Liver (tissue), 3 donors: ENCODE measurements at regions not wholly inside any gene's neighbourhood (a gene's known extent, or its start where the extent isn't known, plus 50 kb on each side); places are given as distances from the start of the nearest gene placed in this dataset.

Source experiments
- ATF3 ChIP-seq: IDR thresholded peaks from 2 replicates; pipeline ENCODE4 v1.6.1; 2016; ENCODE audit warnings: antibody characterized with exemption
- CTCF ChIP-seq: fragments of 150-350 bp; IDR thresholded peaks from 2 replicates; pipeline ENCODE4 v1.5.1; 2017; ENCODE audit warnings: improper control_type of control experiment, low read depth, low read length; ENCODE audit not compliant: missing input control
- EGR1 ChIP-seq, 2 donors: IDR thresholded peaks; 2 replicates each; pipeline ENCODE4 v1.6.1; 2016 to 2018; ENCODE audit warnings: antibody characterized with exemption in 2 of 2, low read depth in 2 of 2
- GABPA ChIP-seq, 2 donors: IDR thresholded peaks in 1 of 2; conservative IDR thresholded peaks in 1 of 2; 2 replicates each; pipeline ENCODE4 v1.6.1; 2016; ENCODE audit warnings: antibody characterized with exemption in 2 of 2, mild to moderate bottlenecking in 1 of 2, moderate library complexity in 1 of 2
- JUND ChIP-seq, 2 donors: IDR thresholded peaks; 2 replicates each; pipeline ENCODE4 v1.6.1; 2016; ENCODE audit warnings: antibody characterized with exemption in 2 of 2
- MAX ChIP-seq: IDR thresholded peaks from 2 replicates; pipeline ENCODE4 v1.6.1; 2016; ENCODE audit warnings: antibody characterized with exemption
- REST ChIP-seq: IDR thresholded peaks from 2 replicates; pipeline ENCODE4 v1.6.1; 2016; ENCODE audit warnings: antibody characterized with exemption, mild to moderate bottlenecking
- RXRA ChIP-seq, 2 donors: IDR thresholded peaks; 2 replicates each; pipeline ENCODE4 v1.6.1; 2017 to 2018; ENCODE audit warnings: antibody characterized with exemption in 2 of 2, mild to moderate bottlenecking in 1 of 2
- TAF1 ChIP-seq: conservative IDR thresholded peaks from 2 replicates; pipeline ENCODE4 v1.6.1; 2016; ENCODE audit warnings: antibody characterized with exemption, mild to moderate bottlenecking
- YY1 ChIP-seq: IDR thresholded peaks from 2 replicates; pipeline ENCODE4 v1.6.1; 2016; ENCODE audit warnings: antibody characterized with exemption, mild to moderate bottlenecking
- donor health status: healthy.
- donor health status: healthy.

GRCh38 chr5:108617467-108618435, 129.9 kb upstream of the FER start:
- TF ChIP-seq JUND (IDR thresholded peaks at IDR 0.05), result no peak
- TF ChIP-seq EGR1 (IDR thresholded peaks at IDR 0.05; ENCODE audit: low read depth in 2 of 2), result no peak
- TF ChIP-seq CTCF, result no peak
- TF ChIP-seq REST, result no peak
- no peak for TF ChIP-seq MAX
- TF ChIP-seq TAF1, result no peak
- no peak for TF ChIP-seq YY1
- TF ChIP-seq RXRA (IDR thresholded peaks at IDR 0.05), result no peak
- no peak for TF ChIP-seq GABPA (IDR thresholded peaks at IDR 0.05 in 1 of 2, conservative IDR thresholded peaks at IDR 0.05 in 1 of 2)
- TF ChIP-seq ATF3, result no peak
